GM12878 (cell line): ENCODE measurements at regions not wholly inside any gene's neighbourhood (a gene's known extent, or its start where the extent isn't known, plus 50 kb on each side); places are given as distances from the start of the nearest gene placed in this dataset.

ENCODE experiments used
- ATAC-seq: fragments of 200-7000 bp; cut with Tn5 transposase; 3 replicates; pipeline ENCODE4 v1.9.1; 2020; ENCODE audit warnings: mild to moderate bottlenecking, moderate library complexity
- BruUV-seq: library from RNA; stranded (reverse); fragments of 400-500 nt; replicated peaks from 2 replicates; lab custom pipeline; 2021; lab: Mats Ljungman, UMichigan
- CTCF ChIA-PET: fragments of 300-600 bp; sonication (Branson Sonifier 250); formaldehyde crosslinking; extraction: SDS; loops from one replicate; lab custom pipeline; 2021; ENCODE audit warnings: inconsistent platforms; lab: Yijun Ruan, JAX
- POLR2A ChIA-PET: fragments of 350-600 bp; formaldehyde crosslinking; extraction: SDS; loops from one replicate; lab custom pipeline; 2021; ENCODE audit warnings: inconsistent platforms; lab: Charles Lee
- RAD21 ChIA-PET: fragments of 300-600 bp; sonication (Branson Sonifier 250); formaldehyde crosslinking; loops from one replicate; lab custom pipeline; 2023; ENCODE audit warnings: antibody characterized with exemption; ENCODE audit not compliant: unreplicated experiment; lab: Charles Lee
- SMC1A ChIA-PET: fragments of 300-600 bp; sonication (Branson Sonifier 250); formaldehyde crosslinking; loops from one replicate; lab custom pipeline; 2023; ENCODE audit not compliant: unreplicated experiment, uncharacterized antibody; lab: Charles Lee
- DNase-seq: peaks from one replicate; pipeline ENCODE4 v3.0.0-alpha.2; 2011; ENCODE audit warnings: low read depth, low spot score
- FAIRE-seq: peaks from 3 replicates; lab custom pipeline; 2011; peaks lifted over from hg19 to GRCh38; lab: Jason Lieb, UNC
- H2AFZ ChIP-seq: 2 replicates; pipeline ENCODE4 v1.6.0; 2011; ENCODE audit warnings: low read depth, low read length, control low read depth; ENCODE audit not compliant: control insufficient read depth
- H3K27ac ChIP-seq: 2 replicates; pipeline ENCODE4 v1.5.1; 2011; ENCODE audit warnings: control low read depth; ENCODE audit not compliant: control insufficient read depth, insufficient read depth
- H3K27me3 ChIP-seq, 2 experiments: replicated peaks in 1 of 2; 2 replicates each; pipeline versions ENCODE4 v1.6.0 to v1.6.1; 2011; ENCODE audit warnings: low read length in 1 of 2; ENCODE audit not compliant: control insufficient read depth in 2 of 2, insufficient read depth in 2 of 2
- H3K36me3 ChIP-seq, 2 experiments: 2 replicates each; pipeline ENCODE4 v1.5.1; 2011; ENCODE audit warnings: low read length in 1 of 2; ENCODE audit not compliant: control insufficient read depth in 2 of 2, insufficient read depth in 2 of 2
- H3K4me1 ChIP-seq: 2 replicates; pipeline ENCODE4 v1.6.1; 2011; ENCODE audit warnings: mild to moderate bottlenecking, low read length, moderate library complexity, mixed read lengths; ENCODE audit not compliant: control insufficient read depth, insufficient read depth
- H3K4me2 ChIP-seq: 2 replicates; pipeline ENCODE4 v1.6.0; 2011; ENCODE audit warnings: control low read depth; ENCODE audit not compliant: control insufficient read depth, insufficient read depth
- H3K4me3 ChIP-seq: fragments of 200-600 bp; sonication (generic); 2 replicates; pipeline ENCODE4 v1.5.1; 2016
- H3K79me2 ChIP-seq: 2 replicates; pipeline ENCODE4 v1.6.0; 2011; ENCODE audit warnings: low read length; ENCODE audit not compliant: control insufficient read depth, insufficient read depth
- H3K9ac ChIP-seq: 2 replicates; pipeline ENCODE4 v1.8.0; 2011; ENCODE audit warnings: low read length, control low read depth, mixed read lengths; ENCODE audit not compliant: control insufficient read depth, insufficient read depth
- H3K9me3 ChIP-seq: replicated peaks from 3 replicates; pipeline ENCODE4 v1.5.1; 2011; ENCODE audit warnings: mild to moderate bottlenecking, low read length; ENCODE audit not compliant: control insufficient read depth, insufficient read depth
- H4K20me1 ChIP-seq: 2 replicates; pipeline ENCODE4 v1.6.0; 2011; ENCODE audit not compliant: control insufficient read depth, insufficient read depth
- CHD1 ChIP-seq: IDR thresholded peaks from 2 replicates; pipeline ENCODE4 v1.6.1; 2012; ENCODE audit warnings: low read depth, low read length, improper control_type of control experiment
- FOXK2 ChIP-seq: fragments of 450-650 bp; IDR thresholded peaks from 2 replicates; pipeline ENCODE4 v1.6.1; 2017; ENCODE audit warnings: mild to moderate bottlenecking, moderate library complexity
- HCFC1 ChIP-seq: fragments of 150-350 bp; IDR thresholded peaks from 2 replicates; pipeline ENCODE4 v1.6.1; 2014; ENCODE audit warnings: low read length
- HDAC6 ChIP-seq: fragments of 200-600 bp; sonication (generic); IDR thresholded peaks from one replicate; pipeline ENCODE4 v1.8.0; 2017; ENCODE audit warnings: antibody characterized with exemption; ENCODE audit not compliant: unreplicated experiment
- JUND ChIP-seq: IDR thresholded peaks from 2 replicates; pipeline ENCODE4 v1.6.1; 2012; ENCODE audit warnings: low read depth, mild to moderate bottlenecking, low read length, improper control_type of control experiment, moderate library complexity
- PAX8 ChIP-seq: fragments of 450-650 bp; IDR thresholded peaks from 2 replicates; pipeline ENCODE4 v1.6.1; 2017; ENCODE audit warnings: mild to moderate bottlenecking, moderate library complexity
- POLR2AphosphoS5 ChIP-seq: IDR thresholded peaks from 2 replicates; pipeline ENCODE4 v1.6.1; 2011; ENCODE audit warnings: mild to moderate bottlenecking, low read length, inconsistent platforms
- SIX5 ChIP-seq: IDR thresholded peaks from 2 replicates; pipeline ENCODE4 v1.6.1; 2011; ENCODE audit warnings: mild to moderate bottlenecking, low read depth, low read length, moderate library complexity; ENCODE audit not compliant: severe bottlenecking
- SUPT20H ChIP-seq: IDR thresholded peaks from 2 replicates; pipeline ENCODE4 v1.6.1; 2011; ENCODE audit warnings: low read depth, mild to moderate bottlenecking, low read length, moderate library complexity, borderline replicate concordance; ENCODE audit not compliant: control insufficient read depth
- TBL1XR1 ChIP-seq: IDR thresholded peaks from 2 replicates; pipeline ENCODE4 v1.6.1; 2012; ENCODE audit warnings: low read depth, low read length, improper control_type of control experiment
- YY1 ChIP-seq: IDR thresholded peaks from 2 replicates; pipeline ENCODE4 v1.6.1; 2011; ENCODE audit warnings: low read depth, mild to moderate bottlenecking, low read length
- WGBS: methylation state at CpG from one replicate; pipeline ENCODE4 v1.1.6; 2016; ENCODE audit warnings: low lambda C conversion rate; ENCODE audit not compliant: insufficient replicate concordance, insufficient coverage; ENCODE audit errors: missing lambda C conversion rate; 5-methylcytosine and 5-hydroxymethylcytosine counted together
- in situ Hi-C: fragments of 300-500 bp; cut with MboI; formaldehyde crosslinking; loops from 9 replicates; pipeline ENCODE4 v1.14.3; 2018; ENCODE audit warnings: mixed read lengths
- intact Hi-C: fragments of 100-400 bp; cut with micrococcal nuclease; formaldehyde crosslinking; loops from one replicate; pipeline ENCODE4 v1.14.2; 2022; ENCODE audit not compliant: unreplicated experiment
- TF ChIP-seq, protein P1 (sequence below): fragments of 450-650 bp; IDR thresholded peaks from 2 replicates; pipeline ENCODE4 v1.6.1; 2016; ENCODE audit warnings: mild to moderate bottlenecking
- TF ChIP-seq, protein P2 (sequence below), 3 experiments: IDR thresholded peaks in 2 of 3; conservative IDR thresholded peaks in 1 of 3; 2 replicates each; pipeline ENCODE4 v1.5.1; 2011; ENCODE audit warnings: low read depth in 3 of 3, low read length in 3 of 3, mild to moderate bottlenecking in 3 of 3, control low read depth in 2 of 3, moderate library complexity in 2 of 3, inconsistent platforms in 1 of 3, mixed read lengths in 1 of 3; ENCODE audit not compliant: control insufficient read depth in 2 of 3, insufficient read depth in 1 of 3; ENCODE audit errors: extremely low read depth in 1 of 3
- TF ChIP-seq, protein P3 (sequence below): IDR thresholded peaks from 2 replicates; pipeline ENCODE4 v1.6.1; 2011; ENCODE audit warnings: low read depth, low read length, improper control_type of control experiment, borderline replicate concordance

DNA sequence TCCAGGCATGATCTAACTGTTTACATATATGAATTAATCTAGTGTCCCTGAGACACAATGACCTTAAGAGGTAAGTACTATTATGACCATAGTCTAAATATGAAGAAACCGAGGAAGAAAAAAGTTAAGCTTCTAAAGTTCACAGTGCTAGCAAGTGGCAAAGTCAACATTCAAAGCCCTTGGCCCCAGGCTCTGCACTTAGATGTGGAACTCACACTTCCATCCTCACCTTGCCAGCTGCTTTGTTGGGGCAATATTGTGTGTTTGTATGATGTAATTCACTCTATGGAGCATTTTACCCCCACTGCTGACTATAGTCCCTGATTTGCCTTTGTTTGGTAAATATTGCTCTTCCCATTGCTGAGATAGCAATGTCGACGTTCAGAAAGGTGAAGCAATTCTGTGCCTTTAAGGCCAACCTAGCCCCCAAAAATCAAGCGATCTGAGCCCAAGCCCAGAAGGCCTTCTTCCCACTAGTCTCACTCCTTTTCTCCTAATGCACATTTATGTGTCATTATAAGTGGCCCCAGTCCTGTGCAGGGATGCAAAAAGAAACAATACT lies 487.6 kb upstream of the ZMIZ1 start:
- Histone ChIP-seq H3K36me3 (no peaks in the 10 kb centered on the region), H3K79me2 (no peaks in the 10 kb centered on the region), H2AFZ (no peak overlapping the region), H3K27ac (no peak overlapping the region), H3K9me3 (no peaks in the 10 kb centered on the region), H3K27me3 (no peaks in the 10 kb centered on the region; a peak in 1 of 4 replicates), H3K4me3 (no peak overlapping the region), H3K4me1 (no peaks in the 10 kb centered on the region), H4K20me1 (no peaks in the 10 kb centered on the region), H3K9ac (no peak overlapping the region), H3K4me2 (no peak overlapping the region)
- DNase-seq = no peak
- in situ Hi-C loops (no loop called here), intact Hi-C loops (no loop called here)
- TF ChIP-seq HDAC6 (no peak), SIX5 (no peak), YY1 (no peak), PAX8 (no peak), FOXK2 (no peak), JUND (no peak), POLR2AphosphoS5 (no peak), SUPT20H (no peak), CHD1 (no peak), HCFC1 (no peak), TBL1XR1 (no peak)
- TF ChIP-seq, protein P1, sequence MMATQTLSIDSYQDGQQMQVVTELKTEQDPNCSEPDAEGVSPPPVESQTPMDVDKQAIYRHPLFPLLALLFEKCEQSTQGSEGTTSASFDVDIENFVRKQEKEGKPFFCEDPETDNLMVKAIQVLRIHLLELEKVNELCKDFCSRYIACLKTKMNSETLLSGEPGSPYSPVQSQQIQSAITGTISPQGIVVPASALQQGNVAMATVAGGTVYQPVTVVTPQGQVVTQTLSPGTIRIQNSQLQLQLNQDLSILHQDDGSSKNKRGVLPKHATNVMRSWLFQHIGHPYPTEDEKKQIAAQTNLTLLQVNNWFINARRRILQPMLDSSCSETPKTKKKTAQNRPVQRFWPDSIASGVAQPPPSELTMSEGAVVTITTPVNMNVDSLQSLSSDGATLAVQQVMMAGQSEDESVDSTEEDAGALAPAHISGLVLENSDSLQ = no peak
- TF ChIP-seq, protein P2, sequence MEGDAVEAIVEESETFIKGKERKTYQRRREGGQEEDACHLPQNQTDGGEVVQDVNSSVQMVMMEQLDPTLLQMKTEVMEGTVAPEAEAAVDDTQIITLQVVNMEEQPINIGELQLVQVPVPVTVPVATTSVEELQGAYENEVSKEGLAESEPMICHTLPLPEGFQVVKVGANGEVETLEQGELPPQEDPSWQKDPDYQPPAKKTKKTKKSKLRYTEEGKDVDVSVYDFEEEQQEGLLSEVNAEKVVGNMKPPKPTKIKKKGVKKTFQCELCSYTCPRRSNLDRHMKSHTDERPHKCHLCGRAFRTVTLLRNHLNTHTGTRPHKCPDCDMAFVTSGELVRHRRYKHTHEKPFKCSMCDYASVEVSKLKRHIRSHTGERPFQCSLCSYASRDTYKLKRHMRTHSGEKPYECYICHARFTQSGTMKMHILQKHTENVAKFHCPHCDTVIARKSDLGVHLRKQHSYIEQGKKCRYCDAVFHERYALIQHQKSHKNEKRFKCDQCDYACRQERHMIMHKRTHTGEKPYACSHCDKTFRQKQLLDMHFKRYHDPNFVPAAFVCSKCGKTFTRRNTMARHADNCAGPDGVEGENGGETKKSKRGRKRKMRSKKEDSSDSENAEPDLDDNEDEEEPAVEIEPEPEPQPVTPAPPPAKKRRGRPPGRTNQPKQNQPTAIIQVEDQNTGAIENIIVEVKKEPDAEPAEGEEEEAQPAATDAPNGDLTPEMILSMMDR (IDR thresholded peaks at IDR 0.05 in 2 of 3, conservative IDR thresholded peaks at IDR 0.05 in 1 of 3; ENCODE audit: control insufficient read depth in 2 of 3, extremely low read depth in 1 of 3, insufficient read depth in 1 of 3, low read depth in 3 of 3, low read length in 3 of 3) = no peak
- TF ChIP-seq, protein P3, sequence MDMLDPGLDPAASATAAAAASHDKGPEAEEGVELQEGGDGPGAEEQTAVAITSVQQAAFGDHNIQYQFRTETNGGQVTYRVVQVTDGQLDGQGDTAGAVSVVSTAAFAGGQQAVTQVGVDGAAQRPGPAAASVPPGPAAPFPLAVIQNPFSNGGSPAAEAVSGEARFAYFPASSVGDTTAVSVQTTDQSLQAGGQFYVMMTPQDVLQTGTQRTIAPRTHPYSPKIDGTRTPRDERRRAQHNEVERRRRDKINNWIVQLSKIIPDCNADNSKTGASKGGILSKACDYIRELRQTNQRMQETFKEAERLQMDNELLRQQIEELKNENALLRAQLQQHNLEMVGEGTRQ = no peak
- ChIA-PET RAD21 (no interaction called here), POLR2A (no interaction called here), CTCF (no interaction called here), SMC1A (interaction anchor here (0.9 kb wide), 1 partner anchor 13 kb away, joined by 3 read pairs; no protein-coding TSS in a partner anchor)
- FAIRE-seq = no peak
- 42% methylated on average over 4 of the region's 4 CpGs for WGBS
- BruUV-seq = no TSS peak
- no peak for ATAC-seq
